ENCODE measurements at regions not wholly inside any gene's neighbourhood (a gene's known extent, or its start where the extent isn't known, plus 50 kb on each side); places are given as distances from the start of the nearest gene placed in this dataset.

DNA sequence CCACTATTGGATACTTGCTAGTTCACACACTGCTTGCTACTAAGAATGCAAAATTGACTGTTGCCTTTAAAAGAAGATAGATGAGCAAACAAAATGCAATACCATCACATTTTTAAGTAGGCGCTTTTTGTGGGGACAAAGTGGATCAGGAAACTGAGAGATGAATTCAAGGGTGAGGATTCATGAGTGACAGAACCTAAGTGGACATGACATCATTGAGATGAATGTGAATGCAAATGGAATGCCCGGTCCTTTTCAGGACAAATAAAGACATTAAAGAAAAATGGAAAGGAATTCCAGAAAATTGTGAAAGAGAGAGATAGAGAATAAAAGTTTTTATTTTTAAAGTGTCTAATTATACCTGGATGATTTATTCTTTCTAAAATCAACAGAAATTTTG, 106.3 kb upstream of the AKR1E2 start:
- Histone ChIP-seq H3K4me3 (no peak overlapping the region), H3K27me3 (no peaks in the 10 kb centered on the region), H3K4me1 (peaks cover 19 to 34% of the 10 kb centered on the region in 2 donors), H3K9me3 (no peaks in the 10 kb centered on the region), H3K27ac (no peak overlapping the region), H3K36me3 (no peaks in the 10 kb centered on the region)
- DNase-seq: no peak
- in situ Hi-C loops (cut with MboI; ENCODE audit: low sequenced_read_pairs in 4 of 4): no loop called here
- intact Hi-C loops (cut with DNase I; ENCODE audit: low total_unique reads): loop anchor here (2.0 kb wide), 1 partner anchor 41 kb away; no protein-coding TSS in a partner anchor
- ATAC-seq: no peak
- no peak for TF ChIP-seq POLR2A (IDR thresholded peaks at IDR 0.05)
- TF ChIP-seq, protein P1, sequence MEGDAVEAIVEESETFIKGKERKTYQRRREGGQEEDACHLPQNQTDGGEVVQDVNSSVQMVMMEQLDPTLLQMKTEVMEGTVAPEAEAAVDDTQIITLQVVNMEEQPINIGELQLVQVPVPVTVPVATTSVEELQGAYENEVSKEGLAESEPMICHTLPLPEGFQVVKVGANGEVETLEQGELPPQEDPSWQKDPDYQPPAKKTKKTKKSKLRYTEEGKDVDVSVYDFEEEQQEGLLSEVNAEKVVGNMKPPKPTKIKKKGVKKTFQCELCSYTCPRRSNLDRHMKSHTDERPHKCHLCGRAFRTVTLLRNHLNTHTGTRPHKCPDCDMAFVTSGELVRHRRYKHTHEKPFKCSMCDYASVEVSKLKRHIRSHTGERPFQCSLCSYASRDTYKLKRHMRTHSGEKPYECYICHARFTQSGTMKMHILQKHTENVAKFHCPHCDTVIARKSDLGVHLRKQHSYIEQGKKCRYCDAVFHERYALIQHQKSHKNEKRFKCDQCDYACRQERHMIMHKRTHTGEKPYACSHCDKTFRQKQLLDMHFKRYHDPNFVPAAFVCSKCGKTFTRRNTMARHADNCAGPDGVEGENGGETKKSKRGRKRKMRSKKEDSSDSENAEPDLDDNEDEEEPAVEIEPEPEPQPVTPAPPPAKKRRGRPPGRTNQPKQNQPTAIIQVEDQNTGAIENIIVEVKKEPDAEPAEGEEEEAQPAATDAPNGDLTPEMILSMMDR (IDR thresholded peaks at IDR 0.05 in 4 of 5, conservative IDR thresholded peaks at IDR 0.05 in 1 of 5): no peak

DNA sequence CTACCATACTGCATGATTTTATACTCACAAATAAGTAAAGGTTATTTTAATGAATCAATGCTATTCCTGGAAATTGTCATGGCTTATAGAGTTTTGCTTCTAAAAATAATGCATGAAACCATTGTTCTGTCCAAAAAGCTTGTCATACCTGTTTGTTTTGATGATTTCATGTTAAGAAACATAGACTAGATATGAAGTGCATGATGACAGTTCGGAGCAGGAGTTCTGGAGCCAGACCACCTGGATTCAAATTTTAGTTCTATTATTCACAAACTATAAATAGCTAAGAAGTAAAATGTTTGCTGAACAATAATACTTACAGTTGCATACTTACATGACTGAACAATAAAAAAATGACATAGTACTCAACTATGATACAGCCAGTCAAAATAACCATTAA, 107.0 kb upstream of the AKR1E2 start:
- H3K4me3 ChIP-seq: no peak overlapping the region
- no peaks in the 10 kb centered on the region for H3K9me3 ChIP-seq
- no peaks in the 10 kb centered on the region for H3K27me3 ChIP-seq
- intact Hi-C loops (cut with DNase I; ENCODE audit: low total_unique reads) (loop anchor here (2.0 kb wide), 1 partner anchor 40 kb away; no protein-coding TSS in a partner anchor), in situ Hi-C loops (cut with MboI; ENCODE audit: low sequenced_read_pairs in 4 of 4) (no loop called here)
- TF ChIP-seq, protein P1 (IDR thresholded peaks at IDR 0.05 in 4 of 5, conservative IDR thresholded peaks at IDR 0.05 in 1 of 5): no peak
- TF ChIP-seq POLR2A (IDR thresholded peaks at IDR 0.05): no peak
- peak; percentile 28 to 44 for ATAC-seq
- H3K27ac ChIP-seq: peak overlapping the region in 1 of 4 donors; percentile 30
- H3K36me3 ChIP-seq: no peaks in the 10 kb centered on the region
- peaks cover 19 to 34% of the 10 kb centered on the region in 2 donors for H3K4me1 ChIP-seq
- DNase-seq: no peak

DNA sequence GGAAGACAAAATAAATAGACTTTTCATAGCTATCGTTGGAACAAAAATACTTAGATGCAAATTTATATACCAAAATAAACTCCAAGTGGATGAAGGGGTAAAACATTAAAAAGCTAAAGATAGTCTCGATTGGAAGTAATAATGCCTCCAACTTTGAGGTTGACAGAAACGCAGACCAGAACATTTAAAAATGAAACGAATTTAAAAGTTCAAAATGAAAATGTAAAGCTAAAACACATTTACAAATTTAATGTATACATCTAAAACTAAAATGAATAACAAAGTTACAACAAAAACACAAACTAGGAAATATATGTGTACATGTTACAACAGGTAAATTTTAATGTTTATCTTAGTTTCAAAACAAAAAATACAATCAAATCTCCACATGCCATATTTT, 107.5 kb upstream of the AKR1E2 start:
- H3K36me3 ChIP-seq: no peaks in the 10 kb centered on the region

DNA sequence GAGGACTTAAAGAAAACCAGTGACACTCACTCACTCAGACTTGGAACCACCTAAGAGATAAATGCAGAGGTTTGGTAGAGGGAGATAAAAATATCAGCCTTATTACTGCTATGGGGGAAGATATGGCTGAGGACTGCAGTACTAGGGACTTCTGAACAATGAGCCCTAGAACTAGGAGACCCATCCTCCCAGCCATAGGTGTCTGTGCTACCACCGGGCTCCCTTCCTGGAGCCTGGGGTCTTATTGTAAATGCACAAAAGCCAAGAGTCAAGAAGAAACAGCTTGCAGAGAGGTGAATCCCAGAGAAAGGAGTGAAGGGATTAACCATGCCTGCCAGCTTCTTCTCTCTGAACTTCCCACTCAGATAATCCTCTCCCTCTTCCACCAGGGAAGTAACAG, 108.3 kb upstream of the AKR1E2 start:
- Histone ChIP-seq H3K27me3 (no peaks in the 10 kb centered on the region), H3K9me3 (no peaks in the 10 kb centered on the region), H3K4me1 (peaks cover 19 to 34% of the 10 kb centered on the region in 2 donors), H3K36me3 (no peaks in the 10 kb centered on the region), H3K27ac (no peak overlapping the region), H3K4me3 (no peak overlapping the region)
- no peak for TF ChIP-seq POLR2A (IDR thresholded peaks at IDR 0.05)
- TF ChIP-seq, protein P1 (IDR thresholded peaks at IDR 0.05 in 4 of 5, conservative IDR thresholded peaks at IDR 0.05 in 1 of 5): no peak
- no peak for ATAC-seq
- in situ Hi-C loops (cut with MboI; ENCODE audit: low sequenced_read_pairs in 4 of 4) (no loop called here), intact Hi-C loops (cut with DNase I; ENCODE audit: low total_unique reads) (loop anchor here (2.0 kb wide), 1 partner anchor 39 kb away; no protein-coding TSS in a partner anchor)
- no peak for DNase-seq

More for the DNA sequence above, 107.5 kb upstream of the AKR1E2 start:
- DNase-seq (no peak), ATAC-seq (no peak)
- intact Hi-C loops (cut with DNase I; ENCODE audit: low total_unique reads): loop anchor here (2.0 kb wide), 1 partner anchor 40 kb away; no protein-coding TSS in a partner anchor
- in situ Hi-C loops (cut with MboI; ENCODE audit: low sequenced_read_pairs in 4 of 4): no loop called here
- no peaks in the 10 kb centered on the region for H3K9me3 ChIP-seq
- no peak overlapping the region for H3K4me3 ChIP-seq
- TF ChIP-seq, protein P1 (IDR thresholded peaks at IDR 0.05 in 4 of 5, conservative IDR thresholded peaks at IDR 0.05 in 1 of 5): no peak
- no peak for TF ChIP-seq POLR2A (IDR thresholded peaks at IDR 0.05)
- peaks cover 19 to 34% of the 10 kb centered on the region in 2 donors for H3K4me1 ChIP-seq
- no peaks in the 10 kb centered on the region for H3K27me3 ChIP-seq
- no peak overlapping the region for H3K27ac ChIP-seq

DNA sequence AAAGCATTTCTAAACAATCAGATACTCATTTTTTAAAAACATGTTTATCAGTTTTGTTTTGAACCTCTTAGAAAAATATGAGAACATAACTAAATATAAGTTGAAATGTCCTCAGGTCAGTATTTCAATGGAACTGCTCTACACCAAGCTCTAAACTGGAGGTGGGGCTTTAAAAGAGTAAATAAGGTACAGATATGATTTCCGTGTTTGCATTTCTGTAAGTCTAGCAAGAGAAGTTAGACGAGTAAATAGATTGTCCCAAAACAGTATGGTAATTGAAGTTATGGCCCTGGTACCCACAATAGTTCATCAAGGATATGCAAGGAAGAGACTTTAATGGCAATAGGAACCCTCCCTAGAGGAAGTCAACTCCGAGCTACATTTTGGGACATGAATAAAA, 115.1 kb upstream of the AKR1E2 start:
- Histone ChIP-seq H3K4me3 (no peak overlapping the region), H3K27ac (no peak overlapping the region), H3K9me3 (no peaks in the 10 kb centered on the region), H3K36me3 (no peaks in the 10 kb centered on the region), H3K27me3 (no peaks in the 10 kb centered on the region), H3K4me1 (no peaks in the 10 kb centered on the region)
- intact Hi-C loops (cut with DNase I; ENCODE audit: low total_unique reads): no loop called here
- ATAC-seq (no peak), DNase-seq (no peak)
- in situ Hi-C loops (cut with MboI; ENCODE audit: low sequenced_read_pairs in 4 of 4): no loop called here
- no peak for TF ChIP-seq POLR2A (IDR thresholded peaks at IDR 0.05)
- TF ChIP-seq, protein P1 (IDR thresholded peaks at IDR 0.05 in 4 of 5, conservative IDR thresholded peaks at IDR 0.05 in 1 of 5): no peak
